ENCODE measurements at regions not wholly inside any gene's neighbourhood (a gene's known extent, or its start where the extent isn't known, plus 50 kb on each side); places are given as distances from the start of the nearest gene placed in this dataset.

DNA sequence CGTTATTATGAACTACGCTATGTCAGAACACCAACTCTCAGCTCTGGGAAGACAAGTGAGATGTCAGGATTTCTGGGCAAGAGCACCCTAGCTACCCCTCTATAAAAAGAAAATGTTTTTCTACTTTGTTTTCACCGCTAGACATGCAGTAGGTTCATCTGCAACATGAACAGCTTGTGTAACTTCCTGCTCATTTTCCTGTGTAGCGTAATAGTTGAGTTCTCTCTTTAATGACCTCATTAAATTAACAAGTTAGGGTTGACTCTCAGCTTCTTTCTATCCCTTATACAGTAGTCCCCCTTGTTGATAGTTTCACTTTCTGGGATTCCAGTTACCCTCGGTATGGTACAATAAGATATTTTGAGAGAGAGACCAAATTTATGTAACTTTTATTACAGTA, 329.4 kb upstream of the ZNF32 start:
- WGBS, 2 experiments (ENCODE audit: extremely low coverage in 1 of 2, insufficient coverage in 1 of 2, insufficient read length in 1 of 2, insufficient replicate concordance in 2 of 2, low coverage in 1 of 2, low lambda C conversion rate in 2 of 2, missing lambda C conversion rate in 1 of 2) = 97% methylated on average over 5 of the region's 5 CpGs; no CpG with 5 or more reads in 1 of the 2 experiments
- TF ChIP-seq, protein P1, sequence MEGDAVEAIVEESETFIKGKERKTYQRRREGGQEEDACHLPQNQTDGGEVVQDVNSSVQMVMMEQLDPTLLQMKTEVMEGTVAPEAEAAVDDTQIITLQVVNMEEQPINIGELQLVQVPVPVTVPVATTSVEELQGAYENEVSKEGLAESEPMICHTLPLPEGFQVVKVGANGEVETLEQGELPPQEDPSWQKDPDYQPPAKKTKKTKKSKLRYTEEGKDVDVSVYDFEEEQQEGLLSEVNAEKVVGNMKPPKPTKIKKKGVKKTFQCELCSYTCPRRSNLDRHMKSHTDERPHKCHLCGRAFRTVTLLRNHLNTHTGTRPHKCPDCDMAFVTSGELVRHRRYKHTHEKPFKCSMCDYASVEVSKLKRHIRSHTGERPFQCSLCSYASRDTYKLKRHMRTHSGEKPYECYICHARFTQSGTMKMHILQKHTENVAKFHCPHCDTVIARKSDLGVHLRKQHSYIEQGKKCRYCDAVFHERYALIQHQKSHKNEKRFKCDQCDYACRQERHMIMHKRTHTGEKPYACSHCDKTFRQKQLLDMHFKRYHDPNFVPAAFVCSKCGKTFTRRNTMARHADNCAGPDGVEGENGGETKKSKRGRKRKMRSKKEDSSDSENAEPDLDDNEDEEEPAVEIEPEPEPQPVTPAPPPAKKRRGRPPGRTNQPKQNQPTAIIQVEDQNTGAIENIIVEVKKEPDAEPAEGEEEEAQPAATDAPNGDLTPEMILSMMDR (IDR thresholded peaks at IDR 0.05; ENCODE audit: control extremely low read depth in 1 of 3, insufficient read depth in 1 of 3, low read depth in 1 of 3, low read length in 3 of 3) = no peak
- TF ChIP-seq JUN (IDR thresholded peaks at IDR 0.05; ENCODE audit: low read depth, low read length) (no peak), TBP (IDR thresholded peaks at IDR 0.05; ENCODE audit: low read depth, low read length) (no peak), EZH2 (IDR thresholded peaks at IDR 0.05; ENCODE audit: low read depth, low read length, severe bottlenecking) (no peak), POLR2AphosphoS5 (IDR thresholded peaks at IDR 0.05; ENCODE audit: low read depth, low read length) (no peak), RBBP5 (IDR thresholded peaks at IDR 0.05; ENCODE audit: borderline replicate concordance, low read depth, low read length) (no peak), SIRT6 (IDR thresholded peaks at IDR 0.05; ENCODE audit: low read length) (no peak), JUND (IDR thresholded peaks at IDR 0.05; ENCODE audit: low read length) (no peak), SAP30 (IDR thresholded peaks at IDR 0.05; ENCODE audit: insufficient read depth, insufficient replicate concordance, low read length) (no peak), EGR1 (IDR thresholded peaks at IDR 0.05; ENCODE audit: borderline replicate concordance, low read depth, low read length) (no peak), BRCA1 (IDR thresholded peaks at IDR 0.05; ENCODE audit: low read depth, low read length) (no peak)
- TF ChIP-seq, protein P2, sequence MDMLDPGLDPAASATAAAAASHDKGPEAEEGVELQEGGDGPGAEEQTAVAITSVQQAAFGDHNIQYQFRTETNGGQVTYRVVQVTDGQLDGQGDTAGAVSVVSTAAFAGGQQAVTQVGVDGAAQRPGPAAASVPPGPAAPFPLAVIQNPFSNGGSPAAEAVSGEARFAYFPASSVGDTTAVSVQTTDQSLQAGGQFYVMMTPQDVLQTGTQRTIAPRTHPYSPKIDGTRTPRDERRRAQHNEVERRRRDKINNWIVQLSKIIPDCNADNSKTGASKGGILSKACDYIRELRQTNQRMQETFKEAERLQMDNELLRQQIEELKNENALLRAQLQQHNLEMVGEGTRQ (IDR thresholded peaks at IDR 0.05; ENCODE audit: low read length) = no peak

More for the DNA sequence above, 329.4 kb upstream of the ZNF32 start:
- Histone ChIP-seq H3K27me3 (replicated peaks in 1 of 4; ENCODE audit: control insufficient read depth in 3 of 4, extremely low read depth in 1 of 4, insufficient read depth in 3 of 4, low read length in 3 of 4) (no peaks in the 10 kb centered on the region), H3K9me3 (ENCODE audit: insufficient read depth in 2 of 2, low read depth in 1 of 2, low read length in 1 of 2) (no peaks in the 10 kb centered on the region), H4K8ac (ENCODE audit: extremely low read depth, insufficient read depth, low read length) (no peak overlapping the region), H2BK20ac (ENCODE audit: low read length) (no peak overlapping the region), H3K14ac (ENCODE audit: insufficient read length) (no peak overlapping the region), H3K4me1 (replicated peaks in 1 of 4; ENCODE audit: control insufficient read depth in 3 of 4, insufficient read depth in 4 of 4, low read length in 3 of 4) (no peaks in the 10 kb centered on the region), H3K36me3 (ENCODE audit: control insufficient read depth in 2 of 4, insufficient read depth in 4 of 4, low read length in 3 of 4) (no peaks in the 10 kb centered on the region), H2BK15ac (ENCODE audit: low read length) (no peak overlapping the region), H3K79me1 (ENCODE audit: low read depth, low read length) (no peaks in the 10 kb centered on the region), H3K23me2 (ENCODE audit: low read depth, low read length) (no peaks in the 10 kb centered on the region), H3K4me2 (ENCODE audit: insufficient read depth in 1 of 2, low read depth in 2 of 2, low read length in 2 of 2) (no peak overlapping the region), H3K56ac (replicated peaks; ENCODE audit: insufficient read length, low read depth, low read length) (no peak overlapping the region), H2BK5ac (ENCODE audit: low read depth, low read length) (no peak overlapping the region), H4K20me1 (replicated peaks in 1 of 2; ENCODE audit: control insufficient read depth in 1 of 2, insufficient read depth in 2 of 2, low read length in 2 of 2) (no peaks in the 10 kb centered on the region), H3K27ac (ENCODE audit: low read depth, low read length) (no peak overlapping the region), H2AK5ac (ENCODE audit: low read depth, low read length) (no peak overlapping the region), H3K4ac (replicated peaks; ENCODE audit: insufficient read length, low read depth, low read length) (no peak overlapping the region), H3K79me2 (ENCODE audit: control insufficient read depth in 1 of 2, insufficient read depth in 2 of 2, low read length in 2 of 2) (no peaks in the 10 kb centered on the region), H3K23ac (ENCODE audit: insufficient read length) (no peak overlapping the region), H2BK12ac (ENCODE audit: low read depth, low read length) (no peak overlapping the region), H2BK120ac (replicated peaks; ENCODE audit: low read depth, low read length) (no peak overlapping the region), H4K5ac (ENCODE audit: insufficient read length, low read depth, low read length) (no peak overlapping the region), H4K91ac (replicated peaks; ENCODE audit: insufficient read length, low read length) (no peak overlapping the region), H2AFZ (ENCODE audit: low read length) (no peak overlapping the region), H3K18ac (ENCODE audit: extremely low read depth, low read length) (no peak overlapping the region), H3K4me3 (ENCODE audit: extremely low read depth in 1 of 4, insufficient read depth in 2 of 4, low read depth in 3 of 4, low read length in 4 of 4) (no peak overlapping the region), H3K9ac (replicated peaks in 1 of 4; ENCODE audit: extremely low read depth in 1 of 4, low read depth in 3 of 4, low read length in 3 of 4) (no peak overlapping the region)
- CTCF ChIA-PET (ENCODE audit: partially characterized antibody) = no interaction called here
- FAIRE-seq (no peak), DNase-seq (ENCODE audit: low read depth in 1 of 2, low spot score in 2 of 2) (no peak)
- POLR2A ChIA-PET (ENCODE audit: partially characterized antibody) = no interaction called here

Measured in H1 (cell line).